GM21360 (cell line): ENCODE measurements at regions not wholly inside any gene's neighbourhood (a gene's known extent, or its start where the extent isn't known, plus 50 kb on each side); places are given as distances from the start of the nearest gene placed in this dataset.
"Not testable (repeated sequence)": the region's sequence is repeated elsewhere in the genome, so short reads cannot be mapped to it uniquely, and the experiment has no call there.

Experiments used
- ATAC-seq: cut with Tn5 transposase; IDR thresholded peaks from one replicate; pipeline ENCODE4 v1.9.1; 2021; ENCODE audit warnings: mild to moderate bottlenecking, moderate library complexity; ENCODE audit not compliant: unreplicated experiment

DNA sequence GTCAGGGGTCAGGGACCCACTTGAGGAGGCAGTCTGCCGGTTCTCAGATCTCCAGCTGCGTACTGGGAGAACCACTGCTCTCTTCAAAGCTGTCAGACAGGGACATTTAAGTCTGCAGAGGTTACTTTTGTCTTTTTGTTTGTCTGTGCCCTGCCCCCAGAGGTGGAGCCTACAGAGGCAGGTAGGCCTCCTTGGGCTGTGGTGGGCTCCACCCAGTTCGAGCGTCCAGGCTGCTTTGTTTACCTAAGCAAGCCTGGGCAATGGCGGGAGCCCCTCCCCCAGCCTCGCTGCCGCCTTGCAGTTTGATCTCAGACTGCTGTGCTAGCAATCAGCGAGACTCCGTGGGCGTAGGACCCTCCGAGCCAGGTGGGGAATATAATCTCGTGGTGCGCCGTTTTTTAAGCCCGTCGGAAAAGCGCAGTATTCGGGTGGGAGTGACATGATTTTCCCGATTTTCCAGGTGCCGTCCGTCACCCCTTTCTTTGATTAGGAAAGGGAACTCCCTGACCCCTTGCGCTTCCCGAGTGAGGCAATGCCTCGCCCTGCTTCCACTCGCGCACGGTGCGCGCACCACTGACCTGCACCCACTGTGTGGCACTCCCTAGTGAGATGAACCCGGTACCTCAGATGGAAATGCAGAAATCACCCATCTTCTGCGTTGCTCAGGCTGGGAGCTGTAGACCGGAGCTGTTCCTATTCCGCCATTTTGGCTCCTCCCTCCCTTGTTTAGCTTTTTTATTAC, 268.6 kb upstream of the SATB1 start:
- not testable (repeated sequence) for ATAC-seq

DNA sequence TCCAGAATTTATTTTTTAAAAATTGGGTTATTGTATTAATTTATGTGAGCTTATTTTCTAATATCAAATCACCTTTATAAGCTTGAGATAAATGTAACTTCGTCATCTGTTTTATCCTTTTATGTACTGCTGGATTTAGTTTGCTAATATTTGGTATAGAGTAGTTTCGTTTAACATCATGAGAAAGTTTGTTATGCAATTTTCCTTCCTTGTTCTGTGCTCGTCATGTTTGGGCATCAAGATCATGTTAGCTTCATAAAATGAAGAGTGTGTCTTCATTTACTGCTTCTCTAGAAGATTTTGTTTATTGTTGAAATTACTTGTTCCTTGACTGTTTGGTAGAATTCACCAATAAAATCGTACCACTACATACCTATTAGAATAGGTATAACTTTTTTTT, 262.1 kb upstream of the SATB1 start:
- no peak for ATAC-seq

DNA sequence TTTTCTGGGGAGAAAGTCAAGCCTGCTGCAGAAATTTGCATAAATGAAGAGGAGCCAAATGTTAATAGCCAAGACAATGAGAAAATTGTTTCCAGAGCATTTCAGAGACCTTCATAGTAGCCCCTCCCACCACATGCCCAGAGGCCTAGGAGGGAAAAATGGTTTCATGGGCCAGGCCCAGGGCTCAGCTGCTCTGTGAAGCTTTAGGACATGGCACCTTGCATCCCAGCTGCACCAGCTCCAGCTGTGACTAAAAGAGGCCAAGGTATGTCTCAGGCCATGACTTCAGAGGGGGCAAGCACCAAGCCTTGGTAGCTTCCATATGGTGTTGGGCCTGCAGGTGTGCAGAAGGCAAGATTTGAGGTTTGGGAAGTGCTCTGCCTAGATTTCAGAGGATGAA, 258.8 kb upstream of the SATB1 start:
- ATAC-seq = no peak

DNA sequence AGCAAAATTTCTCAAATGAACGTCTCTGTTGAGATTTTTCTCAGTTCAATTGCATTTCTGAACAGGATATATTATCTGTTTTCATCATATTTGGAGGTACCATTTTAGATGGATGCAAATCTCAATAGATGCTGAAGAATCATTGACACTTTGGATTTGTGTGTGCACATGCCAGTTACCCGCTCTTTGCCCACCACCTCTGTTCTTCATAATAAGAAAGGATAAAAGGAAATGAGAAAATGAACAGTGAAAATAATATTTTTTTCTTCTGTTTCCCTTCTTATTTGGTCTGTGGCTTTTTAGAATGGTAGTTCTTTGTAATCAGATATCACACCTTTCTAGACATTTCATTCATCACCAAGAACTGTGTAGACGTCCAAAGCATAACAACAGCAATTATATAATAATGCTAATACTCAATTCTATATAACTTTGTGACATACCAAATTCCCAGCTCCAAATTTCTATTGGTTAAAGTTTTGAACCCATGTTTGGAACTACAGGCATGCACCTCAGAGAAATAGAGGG, 256.7 kb upstream of the SATB1 start:
- ATAC-seq = no peak

DNA sequence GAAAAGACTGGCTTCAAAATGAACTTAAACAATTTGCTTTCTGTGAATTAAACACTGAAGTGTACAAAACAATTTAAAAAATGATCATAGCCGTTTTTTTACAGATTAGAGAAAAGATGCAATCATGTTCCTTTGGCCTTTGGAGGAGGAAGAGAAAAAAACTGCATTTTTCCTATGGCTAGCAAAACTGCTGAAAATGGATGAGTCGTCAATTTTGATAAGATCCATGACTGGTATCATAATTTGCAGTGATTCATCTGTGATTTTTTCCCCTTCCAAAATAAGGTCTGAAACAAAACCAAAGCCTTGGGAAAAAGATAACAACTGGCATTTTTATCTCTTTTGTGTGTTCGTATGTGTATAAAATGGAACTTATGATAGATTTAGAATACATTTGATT, 255.6 kb upstream of the SATB1 start:
- ATAC-seq = no peak

DNA sequence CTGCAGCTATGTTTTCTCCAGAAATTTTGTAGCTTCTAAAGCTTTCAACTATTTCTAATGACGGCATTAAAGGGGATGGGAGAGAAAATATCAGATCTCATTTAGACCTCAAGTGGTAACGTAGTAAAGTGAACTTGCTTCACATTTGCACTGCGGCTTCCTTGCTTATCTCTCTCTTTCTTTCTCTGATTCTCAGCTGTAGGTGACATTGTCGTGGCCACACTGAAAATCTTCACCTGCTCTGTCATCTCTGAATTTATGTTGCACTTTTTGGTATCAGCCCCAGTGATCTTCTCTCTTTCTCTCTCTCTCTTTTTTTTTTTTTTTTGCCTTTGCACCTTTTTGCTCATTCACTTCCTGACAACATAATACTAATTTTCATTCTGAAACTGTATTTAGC, 254.1 kb upstream of the SATB1 start:
- no peak for ATAC-seq

DNA sequence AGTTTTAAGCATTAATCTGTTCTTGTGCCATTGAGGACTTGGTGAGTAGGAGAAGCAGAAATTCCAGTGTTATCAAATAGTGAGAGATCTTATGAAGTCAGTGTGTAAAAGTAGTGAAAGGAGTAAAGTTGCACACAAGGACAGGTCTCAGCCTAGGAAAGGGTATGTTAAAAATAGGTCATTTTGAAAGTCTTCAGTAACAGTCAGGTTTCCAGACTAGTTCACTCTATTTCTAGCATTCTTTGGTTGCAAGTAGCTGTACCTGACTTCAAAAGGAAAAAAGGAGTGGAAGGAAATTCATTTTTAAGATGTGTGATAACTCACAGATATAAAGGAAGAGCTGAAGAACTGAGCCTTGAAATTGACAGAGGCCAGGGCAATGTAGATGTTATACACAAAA, 250.1 kb upstream of the SATB1 start:
- ATAC-seq = no peak

DNA sequence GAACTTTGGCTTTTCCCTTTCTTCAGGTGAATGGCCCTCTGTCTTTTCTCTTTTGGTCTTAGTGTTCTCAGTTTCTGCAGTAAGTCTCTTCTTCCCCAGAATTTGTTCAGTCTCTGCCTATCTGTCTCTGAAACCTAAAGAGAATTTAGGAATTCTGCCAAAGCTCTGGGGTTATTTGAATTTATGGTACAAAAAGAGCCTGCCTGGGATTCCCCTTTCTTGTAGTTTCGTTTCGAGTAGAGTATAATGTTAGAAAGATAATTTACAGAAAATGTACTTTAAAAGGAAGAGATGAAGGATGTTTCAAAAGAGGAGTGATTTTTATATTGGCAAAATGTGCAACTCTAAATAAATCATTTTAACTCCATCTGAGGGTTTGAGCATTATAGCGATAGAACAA, 247.4 kb upstream of the SATB1 start:
- peak; percentile 65 for ATAC-seq

DNA sequence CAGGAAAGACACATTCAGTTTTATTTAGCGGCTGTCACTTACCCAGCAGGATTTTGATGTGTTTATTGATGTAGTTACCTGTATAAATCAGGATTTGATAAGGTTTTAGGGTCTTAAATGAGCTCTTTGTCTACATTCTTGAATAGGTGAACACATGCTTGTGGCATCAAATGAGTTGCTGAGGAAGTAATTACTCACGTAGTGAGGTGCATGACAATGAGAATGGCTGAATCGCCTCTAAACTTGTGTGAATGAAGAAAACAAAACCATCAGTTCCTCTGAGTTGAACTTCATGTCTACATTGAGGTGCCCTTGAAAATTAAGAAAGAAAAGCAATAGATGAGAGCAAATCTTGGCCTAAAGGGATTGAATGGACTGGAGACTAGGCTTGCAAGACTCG, 245.6 kb upstream of the SATB1 start:
- no peak for ATAC-seq

DNA sequence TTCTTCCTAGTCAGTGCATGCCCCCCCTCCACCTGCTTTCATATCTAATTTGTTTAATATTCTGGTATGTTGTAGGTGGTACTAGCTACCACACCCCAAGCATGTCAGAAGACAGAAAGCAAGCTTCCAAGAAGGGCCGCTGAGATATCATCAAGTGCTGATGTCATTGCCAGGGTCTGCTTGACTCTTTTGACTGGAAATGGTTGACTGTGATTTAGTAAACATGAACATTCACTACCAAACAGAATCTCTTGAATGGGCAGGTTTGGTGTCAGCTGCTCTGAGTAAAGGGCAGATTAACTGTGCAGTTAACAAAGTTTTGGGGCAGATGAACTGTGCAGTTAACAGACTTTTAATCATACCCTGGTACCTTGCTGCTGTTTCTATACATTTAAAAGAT, 244.2 kb upstream of the SATB1 start:
- ATAC-seq = no peak

DNA sequence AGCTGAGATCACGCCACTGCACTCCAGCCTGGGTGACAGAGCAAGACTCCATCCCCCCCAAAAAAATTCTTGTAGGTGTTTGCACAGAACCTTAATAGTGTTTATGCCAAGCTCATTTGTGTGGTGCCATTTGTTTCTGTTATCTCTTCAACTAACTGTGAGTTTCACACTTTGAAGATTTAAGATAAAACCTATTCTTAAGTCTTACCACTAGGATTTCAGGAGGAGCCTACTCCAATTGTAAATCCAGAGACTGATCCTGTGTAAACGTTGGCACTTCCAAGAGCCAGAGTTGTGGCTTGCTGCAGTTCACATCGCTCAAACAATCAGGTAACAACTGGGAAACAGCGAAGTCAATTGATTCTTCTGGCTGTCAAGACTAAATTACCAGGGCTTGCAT, 242.4 kb upstream of the SATB1 start:
- no peak for ATAC-seq

DNA sequence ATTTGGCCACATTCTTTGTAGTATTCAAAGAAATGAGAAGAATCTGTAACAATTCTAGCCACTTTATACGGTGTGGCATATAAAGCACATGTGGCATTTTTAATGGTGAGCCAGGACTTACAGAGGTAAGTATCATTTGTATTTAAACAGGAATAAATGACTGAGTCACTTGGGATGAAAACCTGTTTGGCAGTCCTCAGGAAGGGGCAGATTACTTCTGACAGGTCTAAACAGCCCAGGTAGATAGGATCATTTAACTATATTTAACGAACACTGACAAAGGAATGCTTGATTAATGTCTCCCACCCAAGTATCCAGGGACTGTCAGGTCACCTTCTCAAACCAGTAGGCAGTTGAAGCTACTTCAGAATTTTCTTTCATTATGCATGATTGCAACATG, 241.5 kb upstream of the SATB1 start:
- ATAC-seq = no peak

DNA sequence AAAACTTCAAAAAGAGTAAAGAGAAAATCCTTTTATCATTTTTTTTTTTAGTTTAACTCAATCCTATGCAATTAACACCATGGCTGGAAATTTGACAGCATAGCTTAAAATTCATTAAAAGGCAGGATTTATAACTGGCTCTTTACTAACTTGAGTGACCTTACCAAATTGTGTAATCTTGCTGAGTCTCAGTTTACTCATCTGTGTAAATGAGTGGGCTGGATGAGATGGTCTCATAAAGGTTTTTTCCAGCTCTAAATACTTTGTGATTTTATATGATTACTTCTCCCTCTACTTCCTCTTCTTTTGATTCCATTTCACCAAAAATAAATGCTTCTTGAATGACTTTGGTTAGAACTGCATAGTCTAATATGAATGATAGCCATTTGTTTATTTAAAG, 234.9 kb upstream of the SATB1 start:
- ATAC-seq = no peak

DNA sequence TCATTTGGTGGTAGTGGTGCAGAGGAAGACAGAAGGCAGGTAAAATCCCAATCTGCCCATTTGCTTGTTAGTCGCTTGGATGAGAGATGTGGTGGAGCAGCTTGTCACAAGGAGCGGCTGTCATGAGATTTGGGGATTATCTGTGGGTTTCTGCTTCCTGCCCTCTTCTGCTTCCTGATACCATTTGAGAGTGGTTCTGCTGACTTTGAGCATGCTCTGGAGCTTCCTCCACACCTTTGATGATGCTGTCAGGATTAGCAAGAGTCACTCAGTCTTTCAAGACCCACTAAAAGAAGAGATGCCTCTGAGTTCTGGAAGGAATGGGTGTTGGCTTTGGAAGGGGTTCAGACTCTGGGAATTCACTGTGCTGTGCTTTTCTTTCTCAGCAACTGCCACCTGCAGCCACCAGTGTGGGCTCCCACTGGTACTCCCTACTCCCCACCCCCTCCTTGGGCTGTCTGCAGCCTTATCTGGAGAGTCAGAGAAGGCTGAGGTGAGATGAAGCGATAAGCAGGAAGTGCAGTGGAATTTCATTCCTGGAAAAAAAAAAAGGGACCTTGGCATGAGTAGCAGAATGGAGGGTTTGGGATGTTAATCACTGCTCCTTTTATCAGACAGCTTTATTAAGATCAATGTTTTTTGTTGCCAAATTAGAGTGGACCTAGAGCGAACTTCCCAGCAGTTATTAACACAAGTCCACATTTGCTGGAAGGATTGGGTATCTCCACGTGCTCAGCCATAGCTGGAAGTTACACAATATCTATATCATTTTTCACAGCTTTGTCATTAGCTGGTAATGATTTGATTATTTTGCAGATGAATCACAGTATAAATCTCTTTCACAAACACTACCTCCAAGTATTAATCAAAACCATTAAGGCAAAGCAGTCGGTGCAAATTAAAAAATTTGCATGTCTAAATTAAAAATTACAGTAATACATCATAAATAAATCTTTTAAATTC, 233.0 kb upstream of the SATB1 start:
- ATAC-seq = no peak

DNA sequence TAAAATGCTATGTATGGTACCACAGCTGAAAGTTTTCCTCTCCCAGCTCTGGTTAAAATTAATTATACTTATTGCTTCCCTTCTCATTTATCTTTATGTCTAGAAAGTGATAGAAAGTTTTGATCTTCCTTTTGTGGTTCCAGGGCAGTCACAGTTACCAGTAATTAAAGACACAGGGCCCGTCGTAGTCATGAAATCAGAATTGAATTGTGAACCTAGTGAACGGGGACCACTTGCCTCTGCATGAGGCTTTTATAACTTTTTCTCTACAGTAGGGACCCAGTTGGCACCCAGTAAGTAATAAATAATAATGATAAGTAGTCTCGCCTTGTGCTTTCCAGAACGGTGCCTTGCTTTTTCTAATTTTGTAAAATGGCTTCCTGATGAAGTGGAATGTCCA, 231.7 kb upstream of the SATB1 start:
- ATAC-seq = no peak

DNA sequence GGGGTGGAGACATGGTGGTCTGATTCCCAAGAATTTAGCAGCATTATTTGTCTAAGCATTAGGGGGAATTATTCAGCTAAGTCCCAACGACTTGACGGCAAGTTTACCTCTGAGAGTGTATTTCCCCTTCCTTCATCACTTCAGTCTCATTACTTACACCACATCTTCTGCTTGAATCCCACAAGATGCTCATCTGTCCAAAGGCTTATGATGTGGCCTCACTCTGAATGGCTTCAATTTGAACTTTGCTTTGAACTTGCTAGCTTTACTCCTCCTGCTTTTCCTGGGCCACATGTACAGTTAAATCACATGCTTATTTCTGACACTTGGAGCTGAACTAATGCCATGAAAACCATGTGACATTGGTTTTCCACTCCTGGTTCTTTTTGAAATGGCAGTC, 231.3 kb upstream of the SATB1 start:
- no peak for ATAC-seq

DNA sequence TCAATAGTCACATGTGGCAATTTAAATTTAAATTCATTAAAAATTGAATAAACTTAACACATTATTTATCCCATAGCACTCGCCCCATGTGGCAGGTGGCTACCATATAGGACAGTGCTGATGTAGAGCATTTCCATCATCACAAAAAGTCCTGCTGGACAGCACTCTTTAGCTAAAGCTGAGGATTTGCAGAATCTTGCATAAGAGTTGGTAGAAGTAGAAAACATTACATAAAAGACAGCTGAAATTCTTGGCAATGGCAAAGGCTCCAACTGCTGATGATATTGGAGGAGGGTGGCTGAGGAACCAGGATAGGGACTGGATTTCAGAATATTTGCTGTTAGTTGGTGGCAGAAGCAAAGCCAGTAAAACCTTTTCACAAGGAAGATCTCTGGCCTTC, 230.7 kb upstream of the SATB1 start:
- no peak for ATAC-seq

DNA sequence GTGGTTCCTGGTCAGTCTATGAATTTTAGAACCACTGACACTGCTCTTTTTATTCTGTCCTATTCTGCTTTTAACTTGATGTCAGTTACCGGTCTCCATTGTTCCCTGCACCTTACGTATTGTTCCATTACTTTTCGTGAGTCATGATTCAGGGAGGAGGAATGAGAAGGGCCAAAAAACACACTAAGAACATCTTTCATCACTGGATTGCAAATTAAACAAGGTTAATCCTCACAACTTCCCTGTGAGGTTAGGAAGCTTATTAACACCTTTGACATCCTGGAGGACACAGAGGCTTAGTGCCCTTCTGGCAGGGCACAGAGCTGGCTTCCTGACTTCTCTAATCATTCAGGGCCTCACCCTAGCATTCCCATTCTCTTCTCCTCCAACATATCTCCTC, 227.6 kb upstream of the SATB1 start:
- no peak for ATAC-seq

DNA sequence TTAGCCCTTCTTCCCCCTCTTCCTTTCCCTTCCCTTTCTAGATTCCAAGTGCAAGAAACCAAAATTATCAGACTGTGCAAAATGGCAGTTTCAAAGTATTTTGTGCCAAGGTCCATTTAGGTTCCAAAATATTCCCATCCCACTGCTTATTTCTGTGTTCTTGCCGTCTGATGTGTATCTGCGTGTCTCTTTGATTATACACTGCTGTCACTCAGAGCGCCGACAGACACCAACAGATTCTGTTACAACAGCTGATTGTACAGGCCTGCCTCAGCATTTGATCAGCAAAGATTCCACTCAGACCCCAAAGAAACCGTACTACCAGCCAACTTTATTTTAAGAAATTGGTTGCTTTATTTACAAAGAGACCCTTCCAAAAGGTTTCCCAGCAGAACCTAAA, 225.6 kb upstream of the SATB1 start:
- no peak for ATAC-seq

DNA sequence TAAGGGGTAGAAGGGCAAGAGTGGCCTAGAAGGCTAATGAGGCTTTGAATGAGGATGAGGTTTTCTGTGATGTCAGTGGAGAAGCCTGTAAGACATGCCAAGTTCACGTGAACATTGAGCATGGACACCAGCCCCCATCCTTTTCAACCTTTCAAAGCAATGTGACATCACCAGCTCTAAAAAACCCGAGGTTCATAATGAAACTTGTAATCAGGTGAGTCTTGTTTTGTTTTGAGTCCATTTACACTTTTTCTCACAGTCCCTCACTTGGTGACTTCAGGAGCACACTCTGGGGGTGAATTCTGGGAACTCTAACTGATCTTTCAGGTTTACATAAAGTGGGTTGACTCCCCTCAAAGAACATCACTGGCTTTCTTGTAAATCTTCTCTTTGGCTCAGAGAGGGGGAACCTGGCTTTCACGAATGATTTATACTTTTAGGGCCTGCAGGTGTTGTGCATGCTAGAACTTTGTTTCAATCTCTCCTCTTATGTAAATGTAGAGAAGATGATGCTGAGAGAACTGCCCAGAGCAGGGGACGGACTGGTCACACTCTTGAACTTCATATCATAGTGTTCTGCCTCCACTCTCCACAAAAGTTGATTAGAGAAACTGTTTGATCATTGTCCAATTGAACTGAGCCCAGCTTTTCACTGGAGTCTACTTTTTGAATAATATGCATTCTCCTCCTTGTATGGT, 224.7 kb upstream of the SATB1 start:
- ATAC-seq = peak; percentile 94

DNA sequence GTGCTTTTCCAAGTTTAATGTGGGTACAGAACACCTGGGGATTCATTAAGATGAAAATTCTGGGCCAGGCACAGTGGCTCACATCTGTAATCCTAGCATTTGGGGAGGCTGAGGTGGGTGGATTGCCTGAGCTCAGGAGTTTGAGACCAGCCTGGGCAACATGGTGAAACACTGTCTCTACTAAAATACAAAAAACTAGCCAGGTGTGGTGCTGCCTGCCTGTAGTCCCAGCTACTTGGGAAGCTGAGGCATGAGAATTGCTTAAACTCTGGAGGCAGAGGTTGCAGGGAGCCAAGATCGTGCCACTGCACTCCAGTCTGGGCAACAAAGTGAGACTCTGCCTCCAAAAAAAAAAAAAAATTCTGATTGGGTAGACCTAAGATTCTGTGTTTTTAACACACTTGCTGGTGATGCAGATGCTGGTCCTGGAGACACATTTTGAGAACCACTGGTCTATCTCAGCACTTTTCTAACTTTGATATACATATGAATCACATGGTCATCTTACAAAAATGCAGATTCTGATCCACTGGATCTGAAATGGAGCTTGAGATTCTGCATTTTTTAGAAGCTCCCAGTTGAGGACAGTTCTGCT, 223.8 kb upstream of the SATB1 start:
- ATAC-seq = no peak
